Stimulated activated CD8-positive, alpha-beta memory T cell treated with anti-CD3 and anti-CD28 coated beads, Interleukin-15, amount 100 ng/mL, for 24 hours (primary cell): ENCODE measurements at regions not wholly inside any gene's neighbourhood (a gene's known extent, or its start where the extent isn't known, plus 50 kb on each side); places are given as distances from the start of the nearest gene placed in this dataset.

Experiments used
- DNase-seq: peaks from one replicate; pipeline ENCODE4 v3.0.0-alpha.2; 2020; ENCODE audit warnings: low read depth

DNA sequence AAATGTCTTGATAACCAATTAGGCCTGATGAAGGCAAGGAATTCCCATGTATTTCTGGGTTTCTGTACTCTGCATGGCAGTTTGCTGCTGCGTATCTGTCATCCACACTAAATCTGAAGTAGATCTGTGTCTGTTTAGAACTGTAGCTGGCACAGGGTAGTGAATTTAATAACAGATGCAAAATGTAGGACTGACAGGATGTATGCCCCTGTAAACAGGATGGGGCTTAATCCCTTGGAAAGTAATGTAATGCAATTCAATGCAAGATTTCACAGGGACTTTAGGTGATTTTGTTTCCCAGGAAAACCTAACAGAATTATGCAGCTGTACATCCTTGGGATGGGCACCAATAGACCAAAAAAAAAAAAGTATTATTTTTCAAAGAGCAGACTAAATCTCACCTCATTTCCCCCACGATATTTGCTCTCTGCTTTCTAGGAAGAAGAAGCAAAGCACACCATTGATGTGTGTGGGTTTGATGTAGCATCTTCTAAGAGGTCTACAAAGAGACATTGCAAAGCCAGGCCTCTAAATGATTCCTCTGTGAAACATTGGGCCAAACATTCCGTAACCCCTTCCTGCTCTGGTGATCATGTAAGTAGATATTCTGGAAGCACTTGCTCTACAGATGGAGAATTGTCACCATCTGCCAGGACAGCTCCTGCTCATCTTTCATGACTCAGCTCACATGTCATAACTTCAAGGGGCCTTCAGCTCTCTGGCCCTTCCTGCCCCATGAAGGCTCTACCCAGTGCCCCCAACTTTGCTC is 464.3 kb upstream of the RGMA start:
- DNase-seq: no peak

- no peak for DNase-seq
Observed at GRCh38 chr15:93543093-93543492, 454.1 kb upstream of the RGMA start.

DNA sequence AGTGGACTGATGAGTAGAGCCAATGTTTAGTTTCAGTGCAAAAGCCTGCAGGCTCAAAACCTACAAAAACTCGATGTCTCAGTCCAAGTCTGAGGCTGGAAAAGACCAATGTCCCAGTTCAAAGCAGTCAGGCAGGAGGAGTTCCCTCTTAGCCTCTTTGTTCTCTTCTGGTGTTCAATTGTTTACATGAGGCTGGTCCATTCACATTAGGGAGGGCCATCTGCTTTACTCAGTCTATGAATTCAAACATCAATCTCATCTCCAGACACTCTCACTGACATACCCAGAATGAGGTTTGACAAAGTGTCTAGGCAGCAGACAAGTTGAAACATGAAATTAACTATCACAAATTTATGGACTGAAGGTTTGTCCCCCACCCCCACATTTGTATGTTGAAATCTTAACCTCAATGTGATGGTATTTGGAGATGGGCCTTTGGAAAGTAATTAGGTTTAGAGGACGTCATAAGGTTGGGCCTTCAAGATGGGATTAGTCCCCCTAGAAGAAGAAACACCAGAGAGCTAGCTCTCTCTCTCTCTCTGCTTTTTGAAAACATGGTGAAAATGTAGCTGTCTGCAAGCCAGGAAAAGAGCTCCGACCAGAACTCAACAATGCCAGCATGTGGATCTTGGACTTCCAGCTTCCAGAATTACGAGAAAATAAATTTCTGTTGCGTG is 438.5 kb upstream of the RGMA start:
- DNase-seq: no peak

DNA sequence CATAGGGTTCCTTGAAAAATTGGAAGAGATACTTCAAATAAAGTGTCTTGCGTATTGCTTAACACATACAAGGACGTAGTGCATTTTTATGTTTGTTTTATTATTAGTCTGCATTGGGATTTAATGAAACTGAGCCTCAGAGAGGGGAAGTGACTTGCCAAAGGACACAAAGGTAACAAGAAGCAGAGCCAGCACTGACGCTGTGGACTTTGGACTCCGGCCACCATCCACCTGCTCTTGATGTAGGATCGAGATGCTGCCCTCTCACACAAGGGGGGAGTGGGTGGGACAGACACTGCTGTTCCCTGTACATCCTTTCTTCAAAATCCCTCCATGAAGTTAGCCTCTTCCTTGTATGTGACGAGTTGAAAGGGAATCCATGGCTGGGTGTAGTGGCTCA is 435.4 kb upstream of the RGMA start:
- DNase-seq: no peak

DNA sequence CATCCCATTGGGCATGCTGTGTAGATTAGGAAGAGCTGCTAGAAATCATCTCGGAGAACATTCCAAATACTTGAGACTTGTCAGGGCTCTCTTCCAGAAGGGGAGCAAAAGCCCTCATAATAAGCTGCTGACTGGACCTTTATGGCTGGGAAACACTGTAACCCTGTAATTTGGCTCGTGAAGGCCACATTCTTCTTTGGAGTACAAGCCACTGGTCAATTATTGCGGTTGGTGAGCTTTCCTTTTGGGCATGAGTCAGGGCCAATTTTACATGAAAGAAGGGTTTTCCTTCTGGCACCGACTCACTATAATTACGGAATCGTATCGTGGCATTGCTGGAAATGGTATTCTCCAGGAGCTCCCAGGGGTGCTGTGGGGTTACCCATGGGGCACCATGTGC is 434.5 kb upstream of the RGMA start:
- no peak for DNase-seq

DNA sequence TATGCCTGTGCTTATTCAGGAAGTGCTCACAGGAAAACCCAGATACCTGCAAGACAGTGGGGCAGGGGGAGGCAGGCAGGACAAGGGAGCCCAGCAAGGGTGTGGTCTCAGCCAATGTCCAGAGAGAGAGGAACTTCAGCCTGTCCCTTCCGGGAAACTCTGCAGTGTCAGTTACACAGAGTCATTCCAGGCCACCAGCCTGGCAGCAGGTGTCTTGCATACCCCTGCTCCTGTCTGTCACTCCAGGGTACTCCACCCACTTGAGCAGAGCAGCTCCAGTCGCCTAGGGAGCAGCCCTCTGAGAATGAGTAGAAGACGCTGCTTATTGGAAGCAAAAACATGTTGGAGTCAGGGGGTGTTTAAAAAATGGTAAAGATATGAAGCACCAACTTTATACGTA is 431.2 kb upstream of the RGMA start:
- no peak for DNase-seq

GRCh38 chr15:93519599-93519998 is 430.6 kb upstream of the RGMA start:
- no peak for DNase-seq

DNA sequence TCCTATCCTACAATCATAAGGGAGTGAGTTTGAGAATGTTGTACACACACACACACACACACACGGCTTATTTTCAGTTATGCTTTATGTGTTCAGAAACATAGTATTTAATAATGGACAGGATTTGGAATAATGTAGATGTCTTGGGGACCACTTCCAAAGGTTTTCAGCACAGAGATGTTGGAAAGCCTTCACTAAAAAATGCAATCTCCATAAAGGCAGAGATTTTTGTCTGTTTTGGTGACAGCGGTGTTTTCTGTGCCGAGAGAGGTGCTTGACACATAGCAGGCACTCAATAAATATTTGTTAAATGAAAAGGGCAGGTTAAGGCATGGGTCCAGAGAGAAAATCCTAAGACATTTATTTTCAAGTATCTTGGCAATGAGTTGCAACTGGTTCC is 428.2 kb upstream of the RGMA start:
- DNase-seq: no peak

DNA sequence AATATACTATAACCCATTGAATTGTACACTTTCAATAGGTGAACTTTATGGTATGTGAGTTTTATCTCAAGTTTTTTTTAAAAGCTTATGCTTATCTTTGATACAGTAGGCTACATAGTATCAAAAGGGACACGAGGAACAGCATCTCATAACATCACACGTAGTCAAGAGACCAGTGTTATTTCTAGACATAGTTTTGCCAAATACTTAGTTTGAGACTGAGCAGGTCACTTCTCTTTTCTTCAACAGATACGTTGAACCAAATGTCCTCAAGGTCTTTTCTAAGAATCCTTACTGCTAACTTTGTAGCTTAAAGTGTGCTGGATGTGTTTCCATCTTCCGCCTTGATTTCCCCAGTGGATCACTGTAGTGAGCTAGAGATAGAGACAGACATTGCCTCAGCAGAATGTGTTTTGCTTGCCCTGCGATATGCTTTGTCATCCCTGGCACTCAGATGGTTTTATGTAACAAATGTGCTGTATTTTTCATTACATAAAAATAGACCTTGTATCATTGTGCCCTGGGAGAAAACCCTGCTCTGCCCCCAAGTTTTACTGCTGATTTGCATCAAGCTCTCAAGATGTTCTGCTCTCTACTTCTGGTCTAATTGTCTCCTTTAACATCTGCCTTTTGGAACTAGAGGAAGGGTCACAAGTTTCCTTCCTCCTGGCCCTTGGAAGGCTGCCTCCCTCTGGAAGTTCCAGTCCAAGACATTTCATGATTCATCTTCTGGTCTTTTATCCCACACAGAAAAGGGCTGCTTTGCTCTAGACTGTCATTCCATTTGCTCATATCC is 426.4 kb upstream of the RGMA start:
- DNase-seq: no peak

- no peak for DNase-seq
Observed at GRCh38 chr15:93506646-93507045, 417.6 kb upstream of the RGMA start.

DNA sequence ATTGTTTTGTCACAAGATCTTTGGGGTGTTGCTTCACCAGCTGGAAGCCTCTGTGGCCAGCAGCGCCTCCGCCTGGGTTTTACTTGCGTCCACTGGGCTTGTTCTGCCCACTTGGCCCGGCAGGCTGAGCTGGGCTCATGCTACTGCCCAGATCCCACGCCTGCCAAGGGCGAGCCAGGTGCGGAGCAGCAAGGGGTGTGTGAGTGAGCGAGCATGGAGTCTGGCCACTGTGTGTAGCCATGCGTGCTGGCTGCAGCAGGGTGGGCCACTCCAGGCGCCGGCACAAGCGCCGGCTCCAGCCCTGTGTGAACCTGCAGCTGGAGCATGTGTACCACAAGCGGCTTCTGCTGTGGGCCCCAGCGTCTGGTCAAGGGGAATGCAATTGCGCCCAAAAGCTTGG is 416.5 kb upstream of the RGMA start:
- DNase-seq: no peak

GRCh38 chr15:93501946-93502345 is 412.9 kb upstream of the RGMA start:
- DNase-seq: no peak

DNA sequence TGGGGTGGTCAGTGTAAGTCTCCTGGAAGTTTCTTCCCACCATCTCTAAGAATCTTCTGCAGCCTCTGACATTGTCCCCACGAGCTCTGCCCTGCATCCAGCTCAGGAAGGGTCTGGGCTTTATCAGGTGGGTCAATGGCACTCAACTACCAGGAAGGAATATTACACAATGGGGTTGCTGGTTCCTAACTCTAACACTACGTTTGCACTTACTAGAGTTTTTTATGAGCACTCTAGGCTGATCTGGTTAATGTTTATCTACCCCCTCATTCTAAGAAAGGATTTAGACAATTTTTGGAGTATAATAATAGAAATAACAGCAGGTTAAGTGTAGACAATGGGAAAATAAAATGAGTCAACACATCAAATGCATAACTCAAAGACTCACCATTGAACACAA is 411.1 kb upstream of the RGMA start:
- DNase-seq: no peak

- DNase-seq: no peak
Observed at GRCh38 chr15:93497291-93497690, 408.3 kb upstream of the RGMA start.

DNA sequence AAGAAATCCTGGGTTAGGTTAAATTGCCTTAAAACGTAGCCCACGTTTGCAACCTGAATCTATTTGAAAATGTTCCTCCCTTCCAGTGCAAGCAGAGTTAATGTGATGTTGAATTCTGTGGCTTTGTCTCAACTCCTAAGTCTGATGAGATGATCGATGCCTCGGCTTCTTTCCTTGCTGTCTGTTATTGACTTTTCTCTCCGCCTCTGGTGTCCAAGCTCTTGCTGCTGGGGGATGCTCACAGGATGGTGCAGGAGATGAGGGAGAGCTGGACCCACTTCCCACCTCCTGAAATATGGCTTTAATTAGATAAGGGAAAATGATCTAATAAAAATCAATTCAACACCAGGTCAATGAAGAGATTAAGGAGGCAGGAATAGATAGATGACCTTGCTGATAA is 407.9 kb upstream of the RGMA start:
- no peak for DNase-seq

DNA sequence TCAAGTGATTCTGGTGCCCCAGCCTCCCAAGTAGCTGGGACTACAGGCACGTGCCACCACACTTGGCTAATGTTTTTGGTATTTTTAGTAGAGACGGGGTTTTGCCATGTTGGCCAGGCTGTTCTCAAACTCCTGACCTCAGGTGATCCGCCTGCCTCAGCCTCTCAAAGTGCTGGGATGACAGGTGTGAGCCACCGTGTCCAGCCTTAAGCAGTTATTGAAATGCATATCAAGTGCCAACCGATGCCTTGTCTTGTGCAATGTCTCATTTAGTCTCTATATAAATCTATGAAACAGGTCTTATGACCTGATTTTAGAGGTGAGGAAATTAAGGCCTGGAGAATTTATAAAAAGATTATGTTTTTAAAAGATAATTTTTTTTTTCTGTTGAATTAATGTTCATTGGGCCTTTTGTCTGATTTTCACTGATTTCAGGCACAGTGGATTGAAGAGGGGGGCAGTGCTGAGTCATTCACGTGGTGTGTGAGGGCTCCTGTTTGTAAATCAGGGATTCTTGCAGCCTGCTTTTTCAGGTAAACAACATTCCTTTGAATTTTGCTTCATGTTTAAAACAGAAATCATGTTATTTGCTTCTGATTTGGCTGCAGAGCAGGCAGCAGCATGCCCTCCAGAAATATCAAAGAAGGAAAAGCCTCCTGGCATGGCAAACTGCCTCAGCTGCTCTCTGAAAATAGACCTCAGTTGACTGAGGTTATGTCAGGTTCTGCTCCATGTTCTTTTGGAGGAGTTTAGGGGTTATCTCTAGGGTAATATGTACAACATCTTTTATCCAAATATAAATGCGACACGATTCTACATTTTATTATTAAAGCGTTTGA is 407.0 kb upstream of the RGMA start:
- no peak for DNase-seq

- no peak for DNase-seq
Observed at GRCh38 chr15:93493172-93493571, 404.2 kb upstream of the RGMA start.

GRCh38 chr15:93491291-93491690 is 402.3 kb upstream of the RGMA start:
- no peak for DNase-seq

DNA sequence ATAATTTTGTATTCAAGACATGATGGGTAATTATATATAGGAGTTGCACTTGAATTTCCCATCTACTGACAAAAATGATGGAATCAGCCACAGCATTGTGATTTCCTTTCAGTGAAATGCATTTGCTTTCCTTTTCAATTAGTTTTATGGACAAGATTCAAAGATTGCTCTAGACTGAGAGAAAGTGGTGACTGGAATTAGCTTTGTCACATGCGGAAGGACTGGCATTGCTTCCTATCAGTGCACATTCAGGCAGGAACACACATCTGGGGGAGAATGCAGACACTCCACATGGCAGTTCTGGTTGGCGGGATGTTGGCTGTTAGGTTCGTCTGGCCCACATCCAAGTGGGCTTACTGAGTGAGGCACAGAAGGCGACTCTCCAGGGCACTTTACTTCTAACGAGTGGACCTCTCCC is 399.3 kb upstream of the RGMA start:
- DNase-seq: no peak

GRCh38 chr15:93486407-93487117 is 397.6 kb upstream of the RGMA start:
- DNase-seq: no peak
